ENCODE measurements at regions not wholly inside any gene's neighbourhood (a gene's known extent, or its start where the extent isn't known, plus 50 kb on each side); places are given as distances from the start of the nearest gene placed in this dataset.

DNA sequence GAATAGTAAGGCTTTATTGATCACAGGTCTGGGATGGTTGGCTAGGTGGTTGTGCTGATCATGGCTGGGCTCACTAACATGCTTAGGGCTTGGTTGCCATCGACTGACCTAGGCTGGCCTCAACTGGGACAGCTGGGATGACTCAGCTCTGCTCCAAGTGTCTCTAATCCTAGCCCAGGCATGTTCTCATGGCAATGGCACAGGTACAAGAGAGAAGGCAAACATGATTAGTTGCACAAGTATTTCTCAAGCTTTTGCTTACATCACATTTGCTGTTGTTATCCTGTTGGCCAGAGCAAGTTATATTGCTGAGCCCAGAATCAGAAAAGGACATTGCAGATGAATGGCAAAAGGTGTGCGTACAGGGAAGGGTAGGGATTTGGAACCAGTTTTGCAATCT lies 68.5 kb upstream of the SLC35C1 start (continued):
- TF ChIP-seq, protein P1, sequence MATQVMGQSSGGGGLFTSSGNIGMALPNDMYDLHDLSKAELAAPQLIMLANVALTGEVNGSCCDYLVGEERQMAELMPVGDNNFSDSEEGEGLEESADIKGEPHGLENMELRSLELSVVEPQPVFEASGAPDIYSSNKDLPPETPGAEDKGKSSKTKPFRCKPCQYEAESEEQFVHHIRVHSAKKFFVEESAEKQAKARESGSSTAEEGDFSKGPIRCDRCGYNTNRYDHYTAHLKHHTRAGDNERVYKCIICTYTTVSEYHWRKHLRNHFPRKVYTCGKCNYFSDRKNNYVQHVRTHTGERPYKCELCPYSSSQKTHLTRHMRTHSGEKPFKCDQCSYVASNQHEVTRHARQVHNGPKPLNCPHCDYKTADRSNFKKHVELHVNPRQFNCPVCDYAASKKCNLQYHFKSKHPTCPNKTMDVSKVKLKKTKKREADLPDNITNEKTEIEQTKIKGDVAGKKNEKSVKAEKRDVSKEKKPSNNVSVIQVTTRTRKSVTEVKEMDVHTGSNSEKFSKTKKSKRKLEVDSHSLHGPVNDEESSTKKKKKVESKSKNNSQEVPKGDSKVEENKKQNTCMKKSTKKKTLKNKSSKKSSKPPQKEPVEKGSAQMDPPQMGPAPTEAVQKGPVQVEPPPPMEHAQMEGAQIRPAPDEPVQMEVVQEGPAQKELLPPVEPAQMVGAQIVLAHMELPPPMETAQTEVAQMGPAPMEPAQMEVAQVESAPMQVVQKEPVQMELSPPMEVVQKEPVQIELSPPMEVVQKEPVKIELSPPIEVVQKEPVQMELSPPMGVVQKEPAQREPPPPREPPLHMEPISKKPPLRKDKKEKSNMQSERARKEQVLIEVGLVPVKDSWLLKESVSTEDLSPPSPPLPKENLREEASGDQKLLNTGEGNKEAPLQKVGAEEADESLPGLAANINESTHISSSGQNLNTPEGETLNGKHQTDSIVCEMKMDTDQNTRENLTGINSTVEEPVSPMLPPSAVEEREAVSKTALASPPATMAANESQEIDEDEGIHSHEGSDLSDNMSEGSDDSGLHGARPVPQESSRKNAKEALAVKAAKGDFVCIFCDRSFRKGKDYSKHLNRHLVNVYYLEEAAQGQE (IDR thresholded peaks at IDR 0.05) = peak; percentile 82
- peak; percentile 95 to 97 for TF ChIP-seq JUND (IDR thresholded peaks at IDR 0.05)
- peak; percentile 91 for TF ChIP-seq FOXA2 (IDR thresholded peaks at IDR 0.05)
- peak in 1 of 2 donors; percentile 65 for TF ChIP-seq EGR1 (IDR thresholded peaks at IDR 0.05; ENCODE audit: low read depth in 2 of 2)
- TF ChIP-seq, protein P2, sequence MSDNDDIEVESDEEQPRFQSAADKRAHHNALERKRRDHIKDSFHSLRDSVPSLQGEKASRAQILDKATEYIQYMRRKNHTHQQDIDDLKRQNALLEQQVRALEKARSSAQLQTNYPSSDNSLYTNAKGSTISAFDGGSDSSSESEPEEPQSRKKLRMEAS (IDR thresholded peaks at IDR 0.05) = peak; percentile 90
- peak; percentile 64 for TF ChIP-seq FOXA1 (IDR thresholded peaks at IDR 0.05)

DNA sequence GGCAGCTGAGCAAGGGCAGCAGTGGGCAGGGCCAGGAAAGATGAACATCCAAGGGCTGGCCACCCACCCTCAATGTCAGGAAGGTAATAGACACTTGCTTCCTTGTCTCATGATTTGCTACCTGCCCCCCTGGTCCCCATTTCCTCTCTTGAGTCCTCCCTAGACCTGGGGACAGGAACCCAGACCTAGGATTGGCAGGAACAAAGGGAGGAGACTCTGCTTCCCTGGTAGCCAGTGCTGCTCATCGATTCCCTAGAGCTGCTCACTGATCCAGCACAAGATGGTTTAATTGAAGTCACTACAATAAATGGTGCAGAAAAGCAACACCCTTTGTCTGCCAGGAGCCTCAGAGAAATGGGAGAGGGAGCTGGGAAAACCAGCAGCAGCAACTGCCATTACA lies 67.8 kb upstream of the CHST1 start:
- 80% methylated on average over 1 of the region's 1 CpG for WGBS
- no peak for DNase-seq (ENCODE audit: low spot score)
- Histone ChIP-seq H3K9ac (ENCODE audit: low read depth in 1 of 2, low read length in 2 of 2) (no peak overlapping the region), H3K4me3 (ENCODE audit: low read depth in 1 of 3, low read length in 3 of 3) (no peak overlapping the region), H3K27ac (ENCODE audit: low read depth in 1 of 2, low read length in 2 of 2) (no peak overlapping the region), H3K9me3 (ENCODE audit: control insufficient read depth in 4 of 4, low read length in 3 of 4) (no peaks in the 10 kb centered on the region), H3K36me3 (ENCODE audit: control insufficient read depth in 4 of 4, insufficient read depth in 3 of 4, low read depth in 1 of 4, low read length in 3 of 4) (no peaks in the 10 kb centered on the region), H3K4me1 (ENCODE audit: control insufficient read depth in 4 of 4, insufficient read depth in 4 of 4, low read length in 3 of 4) (peaks cover 0 to 11% (median 5%) of the 10 kb centered on the region in 4 donors), H3K27me3 (ENCODE audit: control insufficient read depth in 4 of 4, insufficient read depth in 4 of 4, low read length in 3 of 4) (no peaks in the 10 kb centered on the region)
- TF ChIP-seq HNF4A (conservative IDR thresholded peaks at IDR 0.05) (no peak), EGR1 (IDR thresholded peaks at IDR 0.05; ENCODE audit: low read depth in 2 of 2) (no peak), FOXA1 (IDR thresholded peaks at IDR 0.05) (no peak), RXRA (IDR thresholded peaks at IDR 0.05) (no peak), YY1 (IDR thresholded peaks at IDR 0.05) (no peak), RAD21 (IDR thresholded peaks at IDR 0.05) (no peak), FOXA2 (IDR thresholded peaks at IDR 0.05) (no peak), GABPA (IDR thresholded peaks at IDR 0.05 in 1 of 2, conservative IDR thresholded peaks at IDR 0.05 in 1 of 2) (no peak), JUND (IDR thresholded peaks at IDR 0.05) (no peak), NR2F2 (IDR thresholded peaks at IDR 0.05) (no peak), HNF4G (IDR thresholded peaks at IDR 0.05) (no peak)
- TF ChIP-seq, protein P3, sequence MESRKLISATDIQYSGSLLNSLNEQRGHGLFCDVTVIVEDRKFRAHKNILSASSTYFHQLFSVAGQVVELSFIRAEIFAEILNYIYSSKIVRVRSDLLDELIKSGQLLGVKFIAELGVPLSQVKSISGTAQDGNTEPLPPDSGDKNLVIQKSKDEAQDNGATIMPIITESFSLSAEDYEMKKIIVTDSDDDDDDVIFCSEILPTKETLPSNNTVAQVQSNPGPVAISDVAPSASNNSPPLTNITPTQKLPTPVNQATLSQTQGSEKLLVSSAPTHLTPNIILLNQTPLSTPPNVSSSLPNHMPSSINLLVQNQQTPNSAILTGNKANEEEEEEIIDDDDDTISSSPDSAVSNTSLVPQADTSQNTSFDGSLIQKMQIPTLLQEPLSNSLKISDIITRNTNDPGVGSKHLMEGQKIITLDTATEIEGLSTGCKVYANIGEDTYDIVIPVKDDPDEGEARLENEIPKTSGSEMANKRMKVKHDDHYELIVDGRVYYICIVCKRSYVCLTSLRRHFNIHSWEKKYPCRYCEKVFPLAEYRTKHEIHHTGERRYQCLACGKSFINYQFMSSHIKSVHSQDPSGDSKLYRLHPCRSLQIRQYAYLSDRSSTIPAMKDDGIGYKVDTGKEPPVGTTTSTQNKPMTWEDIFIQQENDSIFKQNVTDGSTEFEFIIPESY (IDR thresholded peaks at IDR 0.05) = no peak
- TF ChIP-seq, protein P4, sequence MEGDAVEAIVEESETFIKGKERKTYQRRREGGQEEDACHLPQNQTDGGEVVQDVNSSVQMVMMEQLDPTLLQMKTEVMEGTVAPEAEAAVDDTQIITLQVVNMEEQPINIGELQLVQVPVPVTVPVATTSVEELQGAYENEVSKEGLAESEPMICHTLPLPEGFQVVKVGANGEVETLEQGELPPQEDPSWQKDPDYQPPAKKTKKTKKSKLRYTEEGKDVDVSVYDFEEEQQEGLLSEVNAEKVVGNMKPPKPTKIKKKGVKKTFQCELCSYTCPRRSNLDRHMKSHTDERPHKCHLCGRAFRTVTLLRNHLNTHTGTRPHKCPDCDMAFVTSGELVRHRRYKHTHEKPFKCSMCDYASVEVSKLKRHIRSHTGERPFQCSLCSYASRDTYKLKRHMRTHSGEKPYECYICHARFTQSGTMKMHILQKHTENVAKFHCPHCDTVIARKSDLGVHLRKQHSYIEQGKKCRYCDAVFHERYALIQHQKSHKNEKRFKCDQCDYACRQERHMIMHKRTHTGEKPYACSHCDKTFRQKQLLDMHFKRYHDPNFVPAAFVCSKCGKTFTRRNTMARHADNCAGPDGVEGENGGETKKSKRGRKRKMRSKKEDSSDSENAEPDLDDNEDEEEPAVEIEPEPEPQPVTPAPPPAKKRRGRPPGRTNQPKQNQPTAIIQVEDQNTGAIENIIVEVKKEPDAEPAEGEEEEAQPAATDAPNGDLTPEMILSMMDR (IDR thresholded peaks at IDR 0.05; ENCODE audit: low read depth, low read length, missing input control) = no peak
- TF ChIP-seq, protein P2 (IDR thresholded peaks at IDR 0.05) = no peak
- TF ChIP-seq, protein P5, sequence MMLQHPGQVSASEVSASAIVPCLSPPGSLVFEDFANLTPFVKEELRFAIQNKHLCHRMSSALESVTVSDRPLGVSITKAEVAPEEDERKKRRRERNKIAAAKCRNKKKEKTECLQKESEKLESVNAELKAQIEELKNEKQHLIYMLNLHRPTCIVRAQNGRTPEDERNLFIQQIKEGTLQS (IDR thresholded peaks at IDR 0.05) = no peak
